KMS-11 (cell line): ENCODE measurements at regions not wholly inside any gene's neighbourhood (a gene's known extent, or its start where the extent isn't known, plus 50 kb on each side); places are given as distances from the start of the nearest gene placed in this dataset.
"Not testable (repeated sequence)": the region's sequence is repeated elsewhere in the genome, so short reads cannot be mapped to it uniquely, and the experiment has no call there.

Source experiments
- H2AFZ ChIP-seq: fragments of 200-600 bp; sonication (generic); 2 replicates; pipeline ENCODE4 v1.6.1; 2016; ENCODE audit warnings: antibody characterized with exemption, mixed run types, low read depth
- H3K27ac ChIP-seq: fragments of 200-600 bp; sonication (generic); 2 replicates; pipeline ENCODE4 v1.6.1; 2016; ENCODE audit warnings: mild to moderate bottlenecking, mixed run types
- H3K27me3 ChIP-seq: fragments of 200-600 bp; sonication (generic); 2 replicates; pipeline ENCODE4 v1.6.1; 2017; ENCODE audit warnings: mild to moderate bottlenecking, low read depth, mixed run types, moderate library complexity; ENCODE audit not compliant: insufficient read depth
- H3K36me3 ChIP-seq: fragments of 200-600 bp; sonication (generic); 2 replicates; pipeline ENCODE4 v1.6.1; 2017; ENCODE audit warnings: mild to moderate bottlenecking, mixed run types; ENCODE audit not compliant: insufficient read depth
- H3K4me1 ChIP-seq: fragments of 200-600 bp; sonication (generic); 2 replicates; pipeline ENCODE4 v1.6.1; 2016; ENCODE audit warnings: mild to moderate bottlenecking, low read depth, mixed run types; ENCODE audit not compliant: poor library complexity, severe bottlenecking
- H3K4me2 ChIP-seq: fragments of 200-600 bp; sonication (generic); 2 replicates; pipeline ENCODE4 v1.7.0; 2016; ENCODE audit warnings: mild to moderate bottlenecking, mixed run types
- H3K4me3 ChIP-seq: fragments of 200-600 bp; sonication (generic); IDR thresholded peaks from 2 replicates; pipeline ENCODE4 v1.6.1; 2017; ENCODE audit warnings: low read depth, low read length, mixed read lengths; ENCODE audit not compliant: insufficient read depth
- H3K79me2 ChIP-seq: fragments of 200-600 bp; sonication (generic); 2 replicates; pipeline ENCODE4 v1.6.1; 2016; ENCODE audit warnings: low read depth, mixed run types; ENCODE audit not compliant: insufficient read depth
- H3K9ac ChIP-seq: fragments of 200-600 bp; sonication (generic); 2 replicates; pipeline ENCODE4 v1.6.1; 2016; ENCODE audit warnings: mild to moderate bottlenecking, mixed run types
- H4K20me1 ChIP-seq: fragments of 200-600 bp; sonication (generic); 2 replicates; pipeline ENCODE4 v1.6.1; 2016; ENCODE audit warnings: mild to moderate bottlenecking, mixed run types; ENCODE audit not compliant: insufficient read depth
- TF ChIP-seq, protein P1 (sequence below): fragments of 200-600 bp; sonication (generic); conservative IDR thresholded peaks from 2 replicates; pipeline ENCODE4 v1.6.1; 2017; ENCODE audit warnings: low read depth, mild to moderate bottlenecking, antibody characterized with exemption, low read length, moderate library complexity, mixed read lengths

GRCh38 chr11:100594320-100594719, 92.8 kb upstream of the ARHGAP42 start:
- no peaks in the 10 kb centered on the region for H3K79me2 ChIP-seq
- H3K4me1 ChIP-seq: no peaks in the 10 kb centered on the region
- no peaks in the 10 kb centered on the region for H3K36me3 ChIP-seq
- no peak overlapping the region for H3K4me3 ChIP-seq
- H3K27me3 ChIP-seq: no peaks in the 10 kb centered on the region
- TF ChIP-seq, protein P1, sequence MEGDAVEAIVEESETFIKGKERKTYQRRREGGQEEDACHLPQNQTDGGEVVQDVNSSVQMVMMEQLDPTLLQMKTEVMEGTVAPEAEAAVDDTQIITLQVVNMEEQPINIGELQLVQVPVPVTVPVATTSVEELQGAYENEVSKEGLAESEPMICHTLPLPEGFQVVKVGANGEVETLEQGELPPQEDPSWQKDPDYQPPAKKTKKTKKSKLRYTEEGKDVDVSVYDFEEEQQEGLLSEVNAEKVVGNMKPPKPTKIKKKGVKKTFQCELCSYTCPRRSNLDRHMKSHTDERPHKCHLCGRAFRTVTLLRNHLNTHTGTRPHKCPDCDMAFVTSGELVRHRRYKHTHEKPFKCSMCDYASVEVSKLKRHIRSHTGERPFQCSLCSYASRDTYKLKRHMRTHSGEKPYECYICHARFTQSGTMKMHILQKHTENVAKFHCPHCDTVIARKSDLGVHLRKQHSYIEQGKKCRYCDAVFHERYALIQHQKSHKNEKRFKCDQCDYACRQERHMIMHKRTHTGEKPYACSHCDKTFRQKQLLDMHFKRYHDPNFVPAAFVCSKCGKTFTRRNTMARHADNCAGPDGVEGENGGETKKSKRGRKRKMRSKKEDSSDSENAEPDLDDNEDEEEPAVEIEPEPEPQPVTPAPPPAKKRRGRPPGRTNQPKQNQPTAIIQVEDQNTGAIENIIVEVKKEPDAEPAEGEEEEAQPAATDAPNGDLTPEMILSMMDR: no peak
- H3K27ac ChIP-seq: no peak overlapping the region
- no peak overlapping the region for H2AFZ ChIP-seq
- no peaks in the 10 kb centered on the region for H4K20me1 ChIP-seq
- no peak overlapping the region for H3K4me2 ChIP-seq
- H3K9ac ChIP-seq: no peak overlapping the region

DNA sequence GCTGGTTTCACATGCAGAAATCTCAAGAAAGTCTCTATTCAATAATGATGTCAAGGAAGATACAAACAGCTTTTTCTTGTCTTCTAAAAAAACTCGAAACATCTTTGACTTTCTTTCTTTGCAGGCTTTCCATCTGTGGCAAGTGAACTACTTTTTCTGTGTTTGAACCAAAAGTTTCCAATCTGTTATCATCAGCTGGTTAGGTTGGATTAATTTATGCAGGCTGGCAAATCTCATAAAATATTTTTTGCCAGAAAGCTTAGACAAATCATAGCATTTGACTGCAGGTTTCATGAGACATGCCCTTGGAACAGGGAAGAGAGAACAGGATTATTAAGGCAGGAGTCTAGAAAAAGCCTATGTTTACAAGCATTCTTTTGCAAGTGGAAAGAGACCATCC, 86.1 kb upstream of the ARHGAP42 start:
- H3K79me2 ChIP-seq: no peaks in the 10 kb centered on the region
- no peaks in the 10 kb centered on the region for H4K20me1 ChIP-seq
- H3K36me3 ChIP-seq: no peaks in the 10 kb centered on the region
- no peak overlapping the region for H2AFZ ChIP-seq
- no peaks in the 10 kb centered on the region for H3K4me1 ChIP-seq
- no peak overlapping the region for H3K4me3 ChIP-seq
- no peak overlapping the region for H3K9ac ChIP-seq
- no peak overlapping the region for H3K4me2 ChIP-seq
- no peak overlapping the region for H3K27ac ChIP-seq
- no peaks in the 10 kb centered on the region for H3K27me3 ChIP-seq
- TF ChIP-seq, protein P1: no peak

DNA sequence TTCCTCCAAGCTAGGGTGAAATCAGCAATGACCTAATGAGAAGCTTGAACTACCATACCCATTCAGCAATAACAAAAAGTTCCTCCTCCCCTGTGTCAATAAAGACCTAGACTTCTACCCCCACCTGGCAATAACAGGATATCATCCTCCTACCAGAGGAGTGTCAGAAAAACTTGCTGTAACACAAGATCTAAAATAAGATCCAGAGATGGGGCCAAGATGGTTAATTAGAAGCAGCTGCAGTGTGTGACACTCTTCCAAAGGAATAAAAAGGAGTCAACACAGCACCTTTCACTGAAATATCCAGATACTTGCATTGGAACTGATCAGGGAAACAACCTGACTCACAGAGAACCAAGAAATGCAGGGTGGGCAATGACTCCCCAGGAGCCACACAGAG, 84.4 kb upstream of the ARHGAP42 start:
- H3K79me2 ChIP-seq: no peaks in the 10 kb centered on the region
- no peak overlapping the region for H2AFZ ChIP-seq
- TF ChIP-seq, protein P1: no peak
- no peaks in the 10 kb centered on the region for H3K27me3 ChIP-seq
- no peaks in the 10 kb centered on the region for H3K36me3 ChIP-seq
- no peaks in the 10 kb centered on the region for H4K20me1 ChIP-seq
- H3K9ac ChIP-seq: no peak overlapping the region
- no peak overlapping the region for H3K4me3 ChIP-seq
- H3K4me2 ChIP-seq: no peak overlapping the region
- no peaks in the 10 kb centered on the region for H3K4me1 ChIP-seq
- H3K27ac ChIP-seq: no peak overlapping the region

GRCh38 chr11:100607761-100608160, 79.3 kb upstream of the ARHGAP42 start:
- not testable (repeated sequence) for H3K4me1 ChIP-seq, H3K4me2 ChIP-seq, H3K9ac ChIP-seq, H2AFZ ChIP-seq, H4K20me1 ChIP-seq, H3K79me2 ChIP-seq, H3K27ac ChIP-seq, H3K36me3 ChIP-seq, H3K27me3 ChIP-seq, H3K4me3 ChIP-seq

DNA sequence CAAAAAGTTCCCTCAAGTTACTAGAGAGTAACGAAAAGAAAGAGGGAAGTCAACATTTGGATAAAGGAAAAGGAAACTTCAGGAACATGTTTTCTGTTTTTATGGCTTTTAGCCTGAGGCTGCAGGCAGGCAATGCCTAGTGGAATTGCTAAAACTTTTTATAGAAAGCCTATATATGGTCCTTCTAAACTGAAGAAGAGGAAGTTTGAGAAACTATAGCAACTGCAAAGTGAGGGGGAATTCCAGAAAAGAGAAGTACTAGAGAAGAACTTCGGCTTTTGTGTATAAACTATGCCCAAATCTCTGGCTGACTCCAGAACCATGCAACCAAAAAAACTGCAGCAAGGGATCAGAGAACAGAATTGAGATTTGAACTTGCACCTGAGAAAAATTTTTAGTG, 74.3 kb upstream of the ARHGAP42 start:
- no peak overlapping the region for H3K9ac ChIP-seq
- no peak overlapping the region for H3K4me3 ChIP-seq
- no peaks in the 10 kb centered on the region for H4K20me1 ChIP-seq
- H3K27me3 ChIP-seq: no peaks in the 10 kb centered on the region
- H3K4me1 ChIP-seq: no peaks in the 10 kb centered on the region
- no peak overlapping the region for H3K27ac ChIP-seq
- H3K4me2 ChIP-seq: no peak overlapping the region
- TF ChIP-seq, protein P1: no peak
- no peaks in the 10 kb centered on the region for H3K36me3 ChIP-seq
- no peaks in the 10 kb centered on the region for H3K79me2 ChIP-seq
- H2AFZ ChIP-seq: no peak overlapping the region
